ENCODE measurements at regions not wholly inside any gene's neighbourhood (a gene's known extent, or its start where the extent isn't known, plus 50 kb on each side); places are given as distances from the start of the nearest gene placed in this dataset.

- H3K4me2 ChIP-seq (ENCODE audit: low read length) = no peak overlapping the region
- H3K27me3 ChIP-seq (ENCODE audit: insufficient read depth, low read length) = no peaks in the 10 kb centered on the region
- H3K9ac ChIP-seq (ENCODE audit: low read length) = no peak overlapping the region
- BruUV-seq (replicated peaks) = no TSS peak
- TF ChIP-seq CEBPB (IDR thresholded peaks at IDR 0.05; ENCODE audit: low read depth) (no peak), REST (IDR thresholded peaks at IDR 0.05; ENCODE audit: low read depth) (no peak), EZH2 (IDR thresholded peaks at IDR 0.05) (no peak), YY1 (IDR thresholded peaks at IDR 0.05; ENCODE audit: extremely low read depth, insufficient replicate concordance, low read depth, low read length) (no peak), CBX3 (IDR thresholded peaks at IDR 0.05; ENCODE audit: low read depth) (no peak), POLR2AphosphoS5 (IDR thresholded peaks at IDR 0.05; ENCODE audit: low read depth, low read length) (no peak), SIN3A (IDR thresholded peaks at IDR 0.05; ENCODE audit: low read depth) (no peak), POLR2A (IDR thresholded peaks at IDR 0.05; ENCODE audit: borderline replicate concordance, extremely low read depth, insufficient read depth, insufficient read length) (no peak), FOSL1 (IDR thresholded peaks at IDR 0.05; ENCODE audit: low read depth) (no peak), MAX (IDR thresholded peaks at IDR 0.05) (no peak), RAD21 (IDR thresholded peaks at IDR 0.05; ENCODE audit: low read depth) (no peak), ZBTB33 (IDR thresholded peaks at IDR 0.05; ENCODE audit: extremely low read depth, insufficient replicate concordance, low read length) (no peak), SRF (IDR thresholded peaks at IDR 0.05; ENCODE audit: low read depth) (no peak), JUND (IDR thresholded peaks at IDR 0.05) (no peak), ZNF274 (IDR thresholded peaks at IDR 0.05; ENCODE audit: low read depth, low read length) (no peak), EZH2phosphoT487 (IDR thresholded peaks at IDR 0.05; ENCODE audit: borderline replicate concordance) (no peak), ZFX (IDR thresholded peaks at IDR 0.05) (no peak), EGR1 (IDR thresholded peaks at IDR 0.05; ENCODE audit: low read depth) (no peak)
- TF ChIP-seq, protein P1, sequence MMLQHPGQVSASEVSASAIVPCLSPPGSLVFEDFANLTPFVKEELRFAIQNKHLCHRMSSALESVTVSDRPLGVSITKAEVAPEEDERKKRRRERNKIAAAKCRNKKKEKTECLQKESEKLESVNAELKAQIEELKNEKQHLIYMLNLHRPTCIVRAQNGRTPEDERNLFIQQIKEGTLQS (IDR thresholded peaks at IDR 0.05) = no peak
- TF ChIP-seq, protein P2, sequence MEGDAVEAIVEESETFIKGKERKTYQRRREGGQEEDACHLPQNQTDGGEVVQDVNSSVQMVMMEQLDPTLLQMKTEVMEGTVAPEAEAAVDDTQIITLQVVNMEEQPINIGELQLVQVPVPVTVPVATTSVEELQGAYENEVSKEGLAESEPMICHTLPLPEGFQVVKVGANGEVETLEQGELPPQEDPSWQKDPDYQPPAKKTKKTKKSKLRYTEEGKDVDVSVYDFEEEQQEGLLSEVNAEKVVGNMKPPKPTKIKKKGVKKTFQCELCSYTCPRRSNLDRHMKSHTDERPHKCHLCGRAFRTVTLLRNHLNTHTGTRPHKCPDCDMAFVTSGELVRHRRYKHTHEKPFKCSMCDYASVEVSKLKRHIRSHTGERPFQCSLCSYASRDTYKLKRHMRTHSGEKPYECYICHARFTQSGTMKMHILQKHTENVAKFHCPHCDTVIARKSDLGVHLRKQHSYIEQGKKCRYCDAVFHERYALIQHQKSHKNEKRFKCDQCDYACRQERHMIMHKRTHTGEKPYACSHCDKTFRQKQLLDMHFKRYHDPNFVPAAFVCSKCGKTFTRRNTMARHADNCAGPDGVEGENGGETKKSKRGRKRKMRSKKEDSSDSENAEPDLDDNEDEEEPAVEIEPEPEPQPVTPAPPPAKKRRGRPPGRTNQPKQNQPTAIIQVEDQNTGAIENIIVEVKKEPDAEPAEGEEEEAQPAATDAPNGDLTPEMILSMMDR (IDR thresholded peaks at IDR 0.05 in 2 of 3, conservative IDR thresholded peaks at IDR 0.05 in 1 of 3; ENCODE audit: borderline replicate concordance in 1 of 3, insufficient read depth in 1 of 3, low read depth in 2 of 3, low read length in 2 of 3) = no peak
- ChIA-PET CTCF (no interaction called here), POLR2A (no interaction called here), RAD21 (ENCODE audit: low non-redundant PET in 1 of 2, low total read pairs in 2 of 2, uncharacterized antibody in 2 of 2, unreplicated experiment in 2 of 2) (no interaction called here)
- H4K20me1 ChIP-seq (ENCODE audit: insufficient read depth) = no peaks in the 10 kb centered on the region
- H2AFZ ChIP-seq (ENCODE audit: low read depth, low read length, poor library complexity, severe bottlenecking) = no peak overlapping the region
- DNase-seq (ENCODE audit: low read depth, low spot score) (no peak), ATAC-seq (no peak)
- no peaks in the 10 kb centered on the region for H3K79me2 ChIP-seq (ENCODE audit: insufficient read depth, low read length)
- H3K36me3 ChIP-seq (ENCODE audit: control insufficient read depth in 1 of 2, insufficient read depth in 2 of 2, low read length in 2 of 2) = no peaks in the 10 kb centered on the region
- no peak overlapping the region for H3K27ac ChIP-seq (ENCODE audit: low read depth, low read length)
- H3K4me3 ChIP-seq (replicated peaks in 1 of 2; ENCODE audit: low read depth in 1 of 2, low read length in 2 of 2) = no peak overlapping the region
- intact Hi-C loops (cut with micrococcal nuclease) = no loop called here
- no peaks in the 10 kb centered on the region for H3K4me1 ChIP-seq (ENCODE audit: control insufficient read depth in 1 of 2, insufficient read depth in 2 of 2, low read length in 2 of 2)
- no peaks in the 10 kb centered on the region for H3K9me2 ChIP-seq (ENCODE audit: insufficient read depth)
- H3K9me3 ChIP-seq (ENCODE audit: control insufficient read depth in 1 of 2, insufficient read depth in 1 of 2, low read depth in 1 of 2, low read length in 2 of 2) = no peaks in the 10 kb centered on the region
Measured at GRCh38 chr13:22451327-22451741, 729.4 kb upstream of the SGCG start.

Data from HCT116 (cell line).